NCI-H2107 treated with DMSO at 0.1 percent for 48 hours (cell line): ENCODE measurements at regions not wholly inside any gene's neighbourhood (a gene's known extent, or its start where the extent isn't known, plus 50 kb on each side); places are given as distances from the start of the nearest gene placed in this dataset.

Experiments
- DNase-seq: peaks from one replicate; lab custom pipeline; 2025; ENCODE audit not compliant: unreplicated experiment; lab: John Stamatoyannopoulos, UW

GRCh38 chr1:87806379-87807094, 477.9 kb downstream of the LMO4 start:
- DNase-seq = no peak

DNA sequence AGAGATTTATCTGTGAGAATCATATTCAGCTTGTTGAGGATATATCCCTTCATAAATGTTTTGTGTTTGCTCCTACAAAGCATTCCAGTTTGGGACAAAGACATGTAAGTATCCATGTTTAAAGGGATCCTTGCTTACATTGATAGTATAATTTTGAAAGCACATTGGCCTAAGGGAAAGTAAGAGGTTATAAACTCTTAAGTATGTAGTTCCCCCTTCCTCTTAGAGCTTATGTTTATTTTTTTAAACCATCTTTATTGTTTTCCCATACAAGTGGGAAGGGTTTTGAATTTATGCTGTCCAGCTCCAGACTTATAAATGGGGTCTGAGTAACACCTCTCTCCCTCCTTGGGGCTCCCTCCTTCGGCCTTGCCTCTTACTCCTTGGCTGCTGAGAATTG, 481.5 kb downstream of the LMO4 start:
- no peak for DNase-seq

GRCh38 chr1:87812871-87813577, 484.3 kb downstream of the LMO4 start:
- no peak for DNase-seq

GRCh38 chr1:87814573-87814972, 485.9 kb downstream of the LMO4 start:
- no peak for DNase-seq

DNA sequence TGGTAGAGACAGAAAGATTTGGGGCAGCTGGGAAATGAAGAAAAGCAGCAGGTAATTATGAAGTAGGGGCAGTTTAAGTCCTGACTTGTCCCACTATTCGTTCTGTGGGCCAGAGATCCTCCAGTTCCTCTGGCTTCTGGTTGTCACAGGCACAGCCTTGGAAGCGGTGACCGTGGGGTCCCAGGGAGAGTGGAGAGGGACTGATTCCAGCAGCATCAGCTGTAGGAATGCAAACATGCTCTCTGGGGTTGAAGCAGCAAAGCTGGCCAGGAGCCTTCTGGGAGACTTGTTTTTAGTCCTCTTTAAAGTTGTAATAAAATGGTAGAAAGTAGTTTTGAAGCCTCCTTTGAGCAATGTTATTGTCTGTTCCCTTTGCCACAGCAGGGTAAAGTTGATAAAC, 488.0 kb downstream of the LMO4 start:
- DNase-seq = no peak

DNA sequence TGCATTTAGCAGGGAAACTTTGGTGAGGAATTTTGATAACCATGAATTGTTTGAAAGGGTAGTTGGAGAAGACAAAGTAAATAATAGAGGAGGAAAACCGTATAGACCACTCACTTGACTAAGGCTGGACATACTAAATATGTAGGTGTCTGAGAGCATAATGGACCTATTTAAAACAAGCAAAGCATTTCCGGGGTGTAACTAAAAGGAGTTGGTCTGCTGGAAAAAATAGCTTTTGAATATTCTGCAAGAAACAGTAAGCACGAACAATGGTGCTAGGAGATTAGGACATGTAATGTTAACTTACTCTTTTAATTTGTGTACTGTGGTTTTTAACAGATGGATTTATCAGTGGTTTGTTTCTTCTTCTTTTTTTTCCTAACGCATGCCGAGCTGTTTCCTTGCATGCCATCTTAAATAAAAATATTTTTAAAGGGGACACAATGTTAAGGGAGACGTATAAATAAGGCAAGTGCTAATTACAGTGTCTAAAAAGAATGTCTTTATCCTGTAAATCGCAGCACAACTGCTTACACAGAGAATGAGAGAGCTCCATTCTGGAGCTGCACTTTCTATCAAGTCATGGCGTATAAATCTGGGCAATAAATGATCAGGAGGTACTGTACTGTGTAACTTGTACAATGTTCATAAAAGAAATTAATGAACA, 492.1 kb downstream of the LMO4 start:
- DNase-seq = no peak

DNA sequence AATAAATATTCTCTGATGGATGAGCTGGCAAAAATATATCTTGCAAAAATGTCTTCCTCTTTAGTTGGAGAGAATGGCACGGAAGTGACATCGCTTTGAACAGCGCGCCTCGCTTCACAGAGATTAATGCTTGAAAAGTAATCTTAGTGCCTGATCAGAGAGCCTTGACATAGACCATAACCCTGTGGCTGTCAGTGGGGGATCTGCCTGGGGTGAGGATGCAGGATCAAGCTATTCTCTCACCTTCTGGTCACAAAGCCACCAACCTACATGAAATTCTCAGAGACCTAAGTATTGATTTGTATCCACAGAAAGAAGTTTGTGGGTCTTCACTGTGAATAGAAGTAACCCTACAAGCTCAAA, 492.6 kb downstream of the LMO4 start:
- DNase-seq = no peak

DNA sequence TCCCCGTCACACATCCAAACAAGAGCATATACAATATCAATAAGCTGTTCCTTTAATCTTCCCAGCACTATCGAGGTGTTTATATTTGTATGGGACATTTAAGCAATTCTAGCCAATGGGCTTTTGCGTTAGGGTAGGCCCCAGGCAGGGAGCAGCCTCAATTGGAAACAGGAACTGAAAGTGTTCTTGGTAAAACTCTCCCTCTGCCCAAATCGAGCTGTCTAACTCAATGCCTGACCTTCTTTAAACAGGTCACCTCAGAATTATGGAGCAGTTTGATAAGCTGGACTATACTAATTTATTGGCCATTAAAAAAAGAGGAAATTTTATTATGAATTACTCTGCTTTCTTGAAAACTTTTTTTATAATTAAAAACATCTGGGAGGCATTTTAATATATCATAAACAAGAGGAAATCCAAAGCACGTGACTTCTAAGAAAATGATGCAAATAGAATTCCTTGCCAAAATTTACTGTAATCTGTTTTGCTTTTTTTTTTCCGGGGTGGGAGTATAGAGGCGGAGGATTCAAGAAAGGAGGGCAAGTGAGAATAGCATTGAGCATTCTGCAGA, 498.1 kb downstream of the LMO4 start:
- DNase-seq = no peak

DNA sequence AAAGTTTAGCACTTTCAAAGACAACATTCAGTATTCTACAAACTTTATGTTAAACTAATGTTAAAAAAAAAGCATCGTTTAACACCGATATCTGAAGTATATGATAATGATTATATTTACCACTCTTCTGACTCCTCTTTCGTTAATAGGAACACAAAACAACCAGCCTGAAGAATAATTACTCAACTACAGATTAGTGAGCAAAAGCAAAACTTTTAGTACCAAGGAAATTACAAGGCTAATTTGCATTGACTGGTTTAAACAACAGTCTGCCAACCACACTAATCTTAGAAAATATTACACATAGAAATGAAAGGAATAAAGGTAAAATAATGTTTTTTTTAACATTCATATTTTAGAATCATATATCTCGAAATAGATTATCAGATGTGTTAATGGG, 500.7 kb downstream of the LMO4 start:
- no peak for DNase-seq

DNA sequence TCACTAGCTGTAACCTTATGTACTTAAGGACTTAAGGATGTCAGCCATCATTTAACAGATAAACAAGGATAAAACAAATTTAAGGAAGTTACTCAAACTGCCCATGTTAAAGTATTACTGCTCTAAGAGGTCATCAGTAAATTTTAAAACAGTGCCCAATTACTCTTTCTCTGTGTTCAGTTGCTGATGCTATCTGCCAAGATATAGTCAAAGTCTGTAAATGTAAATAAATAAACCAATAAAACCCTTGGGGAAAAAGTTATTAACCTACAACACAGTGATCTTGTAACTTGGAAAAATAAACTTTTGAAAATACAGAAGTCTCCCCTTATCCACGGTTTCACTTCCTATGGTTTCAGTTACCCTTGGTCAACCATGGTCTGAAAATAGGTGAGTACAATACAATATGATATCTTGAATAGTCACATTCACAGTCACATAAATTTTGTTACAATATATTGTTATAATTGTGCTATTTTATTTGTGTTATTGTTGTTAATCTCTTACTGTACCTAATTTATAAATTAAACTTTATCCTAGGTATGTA, 501.8 kb downstream of the LMO4 start:
- no peak for DNase-seq

DNA sequence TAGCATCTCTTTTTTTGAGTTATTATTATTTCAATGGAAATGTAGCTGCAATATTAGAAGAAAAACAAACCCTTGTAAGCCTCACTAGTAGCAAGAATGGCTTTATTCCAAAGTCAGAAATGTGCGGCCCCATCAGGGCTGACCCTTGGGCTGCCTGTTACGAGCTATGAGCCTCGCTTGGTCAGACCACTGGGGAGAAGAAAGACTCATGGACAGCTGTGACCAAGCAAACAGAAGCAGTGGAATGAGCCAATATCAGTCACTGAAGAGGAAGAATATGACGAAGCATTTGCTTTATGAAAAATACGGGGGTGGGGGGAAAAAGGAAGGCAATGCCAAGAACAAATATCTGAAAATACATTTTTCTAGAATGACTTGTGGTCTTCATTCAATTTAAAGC, 504.5 kb downstream of the LMO4 start:
- DNase-seq = no peak

DNA sequence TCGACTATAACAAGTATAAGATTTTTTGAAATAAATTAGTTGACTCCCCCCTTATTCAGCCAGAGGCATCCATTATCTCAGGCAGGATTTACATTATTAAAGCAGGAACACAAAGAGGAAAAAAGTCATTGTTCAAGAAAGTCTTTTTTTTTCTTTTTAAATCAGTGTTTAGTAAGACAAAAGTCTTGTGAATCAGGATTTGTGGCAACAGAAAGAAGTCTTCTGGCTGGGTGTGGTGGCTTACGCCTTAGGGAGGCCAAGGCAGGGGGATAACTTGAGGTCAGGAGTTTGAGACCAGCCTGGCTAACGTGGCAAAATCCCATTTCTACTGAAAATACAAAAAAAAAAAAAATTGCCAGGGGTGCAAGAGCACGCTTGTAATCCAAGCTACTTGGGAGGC, 505.5 kb downstream of the LMO4 start:
- no peak for DNase-seq

- DNase-seq = no peak
Observed at GRCh38 chr1:87834941-87835340, 506.3 kb downstream of the LMO4 start.

DNA sequence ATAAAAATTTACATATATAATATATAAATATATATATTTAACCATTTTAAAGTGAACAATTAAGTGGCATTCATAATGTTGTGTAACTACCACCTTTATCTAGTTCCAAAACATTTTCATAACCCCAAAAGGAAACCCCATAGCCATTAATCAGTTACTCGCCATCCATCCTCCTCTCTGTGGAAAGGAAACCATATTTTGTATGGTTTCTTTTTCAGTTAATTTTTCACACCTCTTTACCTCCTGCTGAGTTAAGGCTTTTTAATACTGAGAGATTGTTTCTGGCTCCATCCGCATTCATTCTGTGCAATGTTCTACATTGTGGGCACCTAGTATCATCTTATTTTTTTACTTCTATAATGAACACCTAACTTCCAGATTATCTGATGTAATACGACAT, 512.1 kb downstream of the LMO4 start:
- DNase-seq = no peak

GRCh38 chr1:87841332-87841731, 512.7 kb downstream of the LMO4 start:
- DNase-seq = no peak

- DNase-seq = no peak
Observed at GRCh38 chr1:87842156-87842555, 513.5 kb downstream of the LMO4 start.

DNA sequence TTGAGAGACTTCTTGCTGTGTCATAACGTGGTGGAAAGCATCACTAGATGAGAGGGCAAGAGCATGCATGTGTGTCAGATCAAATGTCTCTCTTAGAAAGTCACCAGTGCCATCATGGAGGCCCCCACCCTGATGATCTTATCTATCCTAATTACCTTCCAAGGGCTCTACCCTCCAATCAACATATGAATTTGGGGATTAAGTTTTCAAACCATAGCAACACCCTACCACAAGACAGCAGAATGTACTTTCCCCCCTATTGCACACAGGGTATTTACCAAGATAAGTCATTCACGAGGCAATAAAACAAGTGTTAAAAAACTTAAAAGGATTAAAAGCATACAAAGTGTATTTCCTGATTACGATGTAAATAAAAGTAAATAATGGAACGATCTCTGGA, 515.6 kb downstream of the LMO4 start:
- no peak for DNase-seq

- no peak for DNase-seq
Observed at GRCh38 chr1:87851490-87851889, 522.8 kb downstream of the LMO4 start.

- no peak for DNase-seq
Observed at GRCh38 chr1:87852410-87853161, 523.9 kb downstream of the LMO4 start.

DNA sequence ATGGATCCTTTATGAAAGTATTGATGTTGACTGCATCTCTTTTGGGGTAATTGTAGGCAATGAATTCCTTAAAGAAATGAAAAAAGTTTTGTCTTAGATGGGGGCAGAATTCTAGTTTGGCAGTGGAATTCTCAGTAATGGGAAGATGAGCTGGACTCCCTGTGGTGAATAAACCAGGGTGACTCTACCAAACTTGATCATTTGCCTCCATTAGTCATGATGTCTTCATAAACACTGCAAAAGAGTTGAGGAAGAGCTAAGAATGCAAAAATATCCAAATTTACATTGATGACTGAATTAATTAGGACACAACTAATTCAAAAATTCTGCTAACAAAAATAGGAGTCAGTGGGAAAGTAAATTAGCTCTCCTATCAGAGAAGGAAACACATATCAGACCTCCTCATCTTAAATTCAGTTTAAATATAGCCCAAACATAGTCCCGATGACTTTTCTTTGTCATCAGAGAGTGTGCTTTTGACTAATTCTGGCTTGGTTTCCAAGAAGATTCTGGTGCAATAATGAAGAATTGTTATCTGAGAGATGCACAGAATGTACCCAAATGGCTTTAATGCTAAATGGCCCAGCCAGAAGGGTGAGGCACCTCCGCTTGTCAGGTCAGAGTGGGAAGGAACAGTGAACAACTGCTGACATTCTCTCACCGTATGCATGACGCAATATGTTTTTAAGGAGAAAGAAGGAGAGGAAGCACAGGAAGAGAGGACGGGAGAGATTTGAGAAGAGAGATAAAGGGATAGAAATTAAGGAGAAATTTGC, 525.1 kb downstream of the LMO4 start:
- DNase-seq = no peak
